ENCODE measurements at regions not wholly inside any gene's neighbourhood (a gene's known extent, or its start where the extent isn't known, plus 50 kb on each side); places are given as distances from the start of the nearest gene placed in this dataset.
"Not testable (repeated sequence)": the region's sequence is repeated elsewhere in the genome, so short reads cannot be mapped to it uniquely, and the experiment has no call there.

- in situ Hi-C loops (cut with HindIII; ENCODE audit: low pct_ligation_motif_present, low sequenced_read_pairs), result no loop called here
- Histone ChIP-seq H3K36me3 (replicated peaks) (no peaks in the 10 kb centered on the region), H3K27ac (no peak overlapping the region), H3K27me3 (replicated peaks) (no peaks in the 10 kb centered on the region), H3K4me3 (ENCODE audit: low read depth, low read length) (no peak overlapping the region)
- DNase-seq, result no peak
- no peak for TF ChIP-seq CTCF (IDR thresholded peaks at IDR 0.05; ENCODE audit: low read depth, low read length, missing control alignments)
Measured at GRCh38 chr4:116302990-116303735, 782.2 kb downstream of the TRAM1L1 start.

- no peak overlapping the region for H3K27ac ChIP-seq
- DNase-seq, result no peak
- no peaks in the 10 kb centered on the region for H3K36me3 ChIP-seq (replicated peaks)
- no peaks in the 10 kb centered on the region for H3K27me3 ChIP-seq (replicated peaks)
- TF ChIP-seq CTCF (IDR thresholded peaks at IDR 0.05; ENCODE audit: low read depth, low read length, missing control alignments), result no peak
- in situ Hi-C loops (cut with HindIII; ENCODE audit: low pct_ligation_motif_present, low sequenced_read_pairs), result no loop called here
- H3K4me3 ChIP-seq (ENCODE audit: low read depth, low read length), result no peak overlapping the region
Measured at GRCh38 chr4:116275006-116275405, 810.4 kb downstream of the TRAM1L1 start.

- Histone ChIP-seq H3K4me3 (ENCODE audit: low read depth, low read length) (no peak overlapping the region), H3K27ac (no peak overlapping the region), H3K27me3 (replicated peaks) (no peaks in the 10 kb centered on the region), H3K36me3 (replicated peaks) (no peaks in the 10 kb centered on the region)
- DNase-seq, result no peak
- in situ Hi-C loops (cut with HindIII; ENCODE audit: low pct_ligation_motif_present, low sequenced_read_pairs), result no loop called here
- no peak for TF ChIP-seq CTCF (IDR thresholded peaks at IDR 0.05; ENCODE audit: low read depth, low read length, missing control alignments)
Measured at GRCh38 chr4:116272336-116272735, 813.0 kb downstream of the TRAM1L1 start.

- H3K36me3 ChIP-seq (replicated peaks); in situ Hi-C loops (cut with HindIII; ENCODE audit: low pct_ligation_motif_present, low sequenced_read_pairs); H3K4me3 ChIP-seq (ENCODE audit: low read depth, low read length); H3K27me3 ChIP-seq (replicated peaks); H3K27ac ChIP-seq; DNase-seq: not testable (repeated sequence)
Measured at GRCh38 chr4:116260931-116261330, 824.4 kb downstream of the TRAM1L1 start.

GRCh38 chr4:116244771-116245170 lies 840.6 kb downstream of the TRAM1L1 start:
- Histone ChIP-seq H3K36me3 (replicated peaks) (no peaks in the 10 kb centered on the region), H3K4me3 (ENCODE audit: low read depth, low read length) (no peak overlapping the region), H3K27ac (no peak overlapping the region), H3K27me3 (replicated peaks) (no peaks in the 10 kb centered on the region)
- in situ Hi-C loops (cut with HindIII; ENCODE audit: low pct_ligation_motif_present, low sequenced_read_pairs), result no loop called here
- TF ChIP-seq CTCF (IDR thresholded peaks at IDR 0.05; ENCODE audit: low read depth, low read length, missing control alignments), result no peak
- DNase-seq, result no peak

- Histone ChIP-seq H3K27me3 (replicated peaks) (no peaks in the 10 kb centered on the region), H3K27ac (no peak overlapping the region), H3K36me3 (replicated peaks) (no peaks in the 10 kb centered on the region), H3K4me3 (ENCODE audit: low read depth, low read length) (no peak overlapping the region)
- no peak for DNase-seq
- in situ Hi-C loops (cut with HindIII; ENCODE audit: low pct_ligation_motif_present, low sequenced_read_pairs), result no loop called here
- TF ChIP-seq CTCF (IDR thresholded peaks at IDR 0.05; ENCODE audit: low read depth, low read length, missing control alignments), result no peak
Measured at GRCh38 chr4:116243431-116243830, 841.9 kb downstream of the TRAM1L1 start.

All from brain microvascular endothelial cell (primary cell).